ENCODE measurements at regions not wholly inside any gene's neighbourhood (a gene's known extent, or its start where the extent isn't known, plus 50 kb on each side); places are given as distances from the start of the nearest gene placed in this dataset.

- DNase-seq (ENCODE audit: low spot score): peak; percentile 87
- intact Hi-C loops (cut with DNase I): loop anchor here (1.0 to 10.0 kb wide), 4 partner anchors 361 to 611 kb away; no protein-coding TSS in a partner anchor
Observed at GRCh38 chr2:235135990-235136561, 184.3 kb downstream of the SH3BP4 start.

DNA sequence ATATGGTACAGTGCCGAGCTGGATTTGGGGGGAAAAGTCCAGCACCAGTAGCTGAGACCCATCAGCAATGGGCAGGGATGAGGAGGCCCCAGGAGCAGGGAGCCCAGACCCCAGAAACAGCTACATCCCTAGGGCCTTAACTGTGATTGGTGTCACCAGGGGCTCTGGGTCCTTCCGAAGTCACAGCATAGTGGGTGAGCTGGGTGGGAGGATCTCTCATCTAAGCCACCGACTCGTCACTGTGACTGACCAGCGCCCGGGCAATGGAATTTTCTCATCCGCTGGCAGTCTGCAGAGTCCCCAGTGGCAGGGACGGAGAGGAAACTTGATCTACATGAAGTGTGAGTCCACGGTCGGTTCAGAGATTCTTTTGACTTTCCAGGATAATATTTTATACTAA, 186.5 kb downstream of the SH3BP4 start:
- no peak for DNase-seq (ENCODE audit: low spot score)
- intact Hi-C loops (cut with DNase I): loop anchor here (5.0 to 10.0 kb wide), 3 partner anchors 359 to 609 kb away; no protein-coding TSS in a partner anchor

- intact Hi-C loops (cut with DNase I): loop anchor here (5.0 to 10.0 kb wide), 3 partner anchors 357 to 607 kb away; no protein-coding TSS in a partner anchor
- no peak for DNase-seq (ENCODE audit: low spot score)
Observed at GRCh38 chr2:235139956-235140800, 188.4 kb downstream of the SH3BP4 start.

DNA sequence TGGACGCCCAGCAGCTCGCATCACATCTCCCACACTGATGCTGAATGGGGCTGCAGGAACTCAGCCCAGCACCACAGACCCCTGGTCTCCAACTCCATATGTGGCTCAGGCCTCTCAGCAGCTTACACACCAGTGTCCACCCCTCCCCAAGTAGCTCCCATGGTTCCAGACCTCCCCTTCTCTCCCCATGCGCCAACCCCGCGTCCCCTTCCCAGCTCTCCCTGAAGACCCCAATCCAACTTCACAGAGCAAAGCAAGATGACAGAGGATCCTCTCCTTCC, 188.9 kb downstream of the SH3BP4 start:
- intact Hi-C loops (cut with DNase I): no loop called here
- DNase-seq (ENCODE audit: low spot score): no peak

DNA sequence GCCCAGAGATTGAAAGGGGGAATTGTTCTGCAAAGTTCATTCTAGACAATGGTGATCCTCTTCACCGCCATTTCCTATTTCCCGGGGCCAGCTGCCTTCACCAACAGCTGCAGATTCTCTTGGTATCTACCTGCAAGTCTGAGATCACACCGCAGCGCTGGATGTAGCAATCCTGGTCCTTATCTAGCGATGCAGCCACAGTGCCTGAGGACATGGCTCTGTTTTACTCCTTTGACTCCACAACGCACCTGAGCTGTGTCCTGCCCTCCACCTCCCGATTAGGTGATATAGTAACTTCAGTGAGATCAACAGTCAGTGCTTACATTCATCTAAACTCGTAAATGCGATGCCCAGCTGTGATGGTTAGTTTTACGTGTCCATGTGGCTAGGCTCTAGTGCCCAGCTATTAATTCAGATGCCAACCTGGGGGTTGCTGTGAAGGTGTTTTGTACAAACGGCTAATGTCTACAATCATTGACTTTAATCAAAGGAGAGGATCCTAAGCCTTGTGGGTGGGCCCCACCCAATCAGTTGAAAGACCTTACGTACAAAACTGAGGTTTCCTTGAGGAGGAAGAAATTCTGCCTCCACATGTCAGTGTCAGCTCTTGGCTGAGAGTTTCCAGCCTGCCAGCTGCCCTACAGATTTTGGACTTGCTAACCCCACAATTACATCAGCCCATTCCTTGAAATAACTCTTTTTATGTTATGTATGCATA, 189.8 kb downstream of the SH3BP4 start:
- DNase-seq (ENCODE audit: low spot score): no peak
- intact Hi-C loops (cut with DNase I): no loop called here

DNA sequence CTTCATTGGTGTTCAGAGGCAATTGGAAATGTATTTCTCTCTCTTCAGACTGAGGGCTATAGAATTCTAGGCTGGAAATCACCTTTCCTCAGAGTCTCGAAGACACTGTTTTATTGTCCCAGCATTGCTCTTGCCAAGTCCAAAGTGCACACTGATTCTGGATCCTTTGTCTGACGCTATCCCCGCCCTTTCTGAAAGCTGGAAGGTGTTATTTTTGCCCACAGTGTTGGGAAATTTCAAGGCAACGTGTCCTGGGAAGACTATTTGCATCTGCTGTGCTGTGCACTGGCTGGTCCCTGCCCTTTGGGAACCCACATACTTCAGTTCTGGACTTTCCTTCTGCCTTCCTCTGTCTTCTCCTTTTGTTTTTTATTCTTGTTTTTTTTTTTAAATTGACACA, 190.8 kb downstream of the SH3BP4 start:
- no peak for DNase-seq (ENCODE audit: low spot score)
- intact Hi-C loops (cut with DNase I): no loop called here

GRCh38 chr2:235143789-235144188, 192.0 kb downstream of the SH3BP4 start:
- intact Hi-C loops (cut with DNase I): no loop called here
- DNase-seq (ENCODE audit: low spot score): no peak

GRCh38 chr2:235144291-235144690, 192.5 kb downstream of the SH3BP4 start:
- DNase-seq (ENCODE audit: low spot score): no peak
- intact Hi-C loops (cut with DNase I): no loop called here

DNA sequence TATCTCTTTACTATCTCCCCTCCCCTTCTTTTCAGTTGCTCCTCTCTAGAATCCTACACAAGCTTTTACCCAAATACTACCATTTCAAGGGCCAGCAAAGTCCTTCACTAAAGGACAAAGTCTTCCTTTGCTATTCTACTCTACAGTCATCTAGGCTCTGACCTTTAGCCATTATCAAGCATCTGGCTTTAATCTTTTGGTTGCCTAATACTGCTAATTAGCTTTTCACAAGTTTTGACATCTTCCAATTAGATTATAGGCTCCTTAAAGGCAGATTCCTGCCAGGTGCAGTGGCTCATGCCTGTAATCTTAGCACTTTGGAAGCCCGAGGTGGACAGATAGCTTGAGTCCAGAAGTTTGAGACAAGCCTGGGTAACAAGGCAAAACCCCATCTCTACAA, 194.4 kb downstream of the SH3BP4 start:
- intact Hi-C loops (cut with DNase I): no loop called here
- DNase-seq (ENCODE audit: low spot score): no peak

- intact Hi-C loops (cut with DNase I): no loop called here
- DNase-seq (ENCODE audit: low spot score): no peak
Observed at GRCh38 chr2:235146871-235147565, 195.2 kb downstream of the SH3BP4 start.

GRCh38 chr2:235148201-235149170, 196.7 kb downstream of the SH3BP4 start:
- no peak for DNase-seq (ENCODE audit: low spot score)
- intact Hi-C loops (cut with DNase I): no loop called here

- intact Hi-C loops (cut with DNase I): no loop called here
- no peak for DNase-seq (ENCODE audit: low spot score)
Observed at GRCh38 chr2:235149240-235149659, 197.4 kb downstream of the SH3BP4 start.

- intact Hi-C loops (cut with DNase I): no loop called here
- no peak for DNase-seq (ENCODE audit: low spot score)
Observed at GRCh38 chr2:235149736-235150135, 197.9 kb downstream of the SH3BP4 start.

GRCh38 chr2:235151152-235151551, 199.3 kb downstream of the SH3BP4 start:
- intact Hi-C loops (cut with DNase I): no loop called here

DNA sequence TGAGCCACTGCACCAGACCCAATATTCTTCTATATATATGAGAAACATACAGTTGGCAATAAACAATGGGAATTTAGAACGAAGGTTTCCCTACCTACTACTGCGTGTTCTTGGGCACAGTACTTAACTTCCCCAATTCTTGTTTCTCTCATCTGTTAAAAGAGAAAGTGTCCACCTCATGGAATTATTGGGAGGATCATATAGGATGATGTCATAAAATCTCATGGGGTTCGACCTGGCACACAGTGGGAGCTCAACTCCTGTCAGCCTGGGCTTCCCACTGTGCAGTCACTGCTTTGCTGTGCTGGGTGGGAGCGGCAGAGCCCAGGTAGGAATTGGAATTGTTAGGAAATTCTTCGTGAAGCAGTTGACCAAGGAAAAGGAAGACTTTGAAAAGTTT, 203.3 kb downstream of the SH3BP4 start:
- intact Hi-C loops (cut with DNase I): no loop called here
- DNase-seq (ENCODE audit: low spot score): no peak

More at GRCh38 chr2:235151152-235151551, 199.3 kb downstream of the SH3BP4 start:
- DNase-seq (ENCODE audit: low spot score): no peak

DNA sequence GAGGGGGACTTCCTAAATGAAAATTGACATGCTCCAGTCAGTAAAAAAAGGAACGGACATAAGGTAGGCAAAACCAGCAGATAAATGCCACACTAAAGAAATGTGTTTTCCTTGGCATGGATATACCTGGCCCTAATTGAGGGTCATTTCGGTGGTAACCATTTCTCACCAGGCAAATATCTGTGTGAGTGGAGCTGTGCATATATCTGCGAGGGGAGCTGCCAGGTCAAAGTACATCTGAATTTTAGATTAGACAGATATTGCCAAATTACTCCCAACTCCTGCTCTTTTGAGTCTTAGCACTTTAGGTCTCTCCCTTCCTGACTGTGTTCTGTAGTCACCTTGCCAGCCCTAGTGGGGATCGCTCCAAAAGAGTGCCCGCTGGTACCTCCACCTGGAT, 204.2 kb downstream of the SH3BP4 start:
- intact Hi-C loops (cut with DNase I): no loop called here
- no peak for DNase-seq (ENCODE audit: low spot score)

- intact Hi-C loops (cut with DNase I): no loop called here
- no peak for DNase-seq (ENCODE audit: low spot score)
Observed at GRCh38 chr2:235157746-235158482, 206.1 kb downstream of the SH3BP4 start.

DNA sequence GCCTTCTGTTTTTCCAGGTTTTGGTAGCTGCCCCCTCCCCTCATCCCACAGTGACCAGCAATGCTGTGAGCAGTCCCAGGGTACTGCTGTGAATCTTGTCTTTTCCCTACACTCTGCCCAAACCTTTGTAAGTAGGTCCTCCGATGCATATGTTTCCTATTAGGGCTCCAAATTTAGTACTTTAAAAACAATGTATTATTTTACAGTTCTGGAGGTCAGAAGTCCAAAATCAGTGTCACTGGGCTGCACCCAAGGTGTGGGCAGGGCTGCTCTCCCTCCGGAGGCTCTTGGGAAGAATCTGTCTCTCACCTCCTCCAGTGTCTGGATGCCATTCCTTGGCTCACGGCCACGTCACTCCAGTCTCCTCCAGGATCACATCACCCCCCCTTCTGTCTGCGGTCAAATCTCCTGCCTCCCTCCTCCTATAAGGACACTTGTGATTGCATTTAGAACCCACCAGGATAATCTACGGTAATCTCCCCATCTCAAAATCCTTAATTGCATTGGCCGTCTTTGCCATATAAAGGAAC, 208.5 kb downstream of the SH3BP4 start:
- DNase-seq (ENCODE audit: low spot score): no peak
- intact Hi-C loops (cut with DNase I): no loop called here
